ENCODE measurements at regions not wholly inside any gene's neighbourhood (a gene's known extent, or its start where the extent isn't known, plus 50 kb on each side); places are given as distances from the start of the nearest gene placed in this dataset.

- TF ChIP-seq BRF2 (CRISPR knock-in tag; IDR thresholded peaks at IDR 0.05): peak; percentile 65; the same call in 1 of the 2 replicates
- 0 out of 2 replicates have a peak, but pooled peaks have one; percentile 36 for TF ChIP-seq CAMTA2 (CRISPR knock-in tag; IDR thresholded peaks at IDR 0.05; ENCODE audit: borderline replicate concordance)
- no peak for TF ChIP-seq SMYD3 (CRISPR knock-in tag; IDR thresholded peaks at IDR 0.05)
- 0 out of 2 replicates have a peak, but pooled peaks have one; percentile 12 for TF ChIP-seq TRIM24 (CRISPR knock-in tag; IDR thresholded peaks at IDR 0.05)
- TF ChIP-seq ATF4 (CRISPR knock-in tag; IDR thresholded peaks at IDR 0.05): no peak
- TF ChIP-seq HMG20A (CRISPR knock-in tag; IDR thresholded peaks at IDR 0.05; ENCODE audit: borderline replicate concordance): peak; percentile 89
- no peak for TF ChIP-seq RELA (CRISPR knock-in tag; IDR thresholded peaks at IDR 0.05)
- no peak for TF ChIP-seq RFX5 (IDR thresholded peaks at IDR 0.05; ENCODE audit: low read depth, low read length)
- no peak for TF ChIP-seq SRSF1 (optimal IDR thresholded peaks at IDR 0.05; ENCODE audit: low read depth, low read length)
- peak; percentile 47; the same call in 1 of the 2 replicates for TF ChIP-seq USF2 (IDR thresholded peaks at IDR 0.05; ENCODE audit: low read depth, low read length)
- peak; percentile 69; the same call in 1 of the 2 replicates for TF ChIP-seq USF2 (CRISPR knock-in tag; IDR thresholded peaks at IDR 0.05; ENCODE audit: borderline replicate concordance)
- 0 out of 2 replicates have a peak, but pooled peaks have one; percentile 22 for TF ChIP-seq ZKSCAN8 (CRISPR knock-in tag; IDR thresholded peaks at IDR 0.05; ENCODE audit: borderline replicate concordance)
- TF ChIP-seq RERE (CRISPR knock-in tag; IDR thresholded peaks at IDR 0.05; ENCODE audit: low read depth): 0 out of 2 replicates have a peak, but pooled peaks have one; percentile 54
- peak; percentile 42 for TF ChIP-seq RBM39 (IDR thresholded peaks at IDR 0.05; ENCODE audit: low read depth, low read length, poor library complexity, severe bottlenecking)
- TF ChIP-seq ZNF691 (CRISPR knock-in tag; IDR thresholded peaks at IDR 0.05; ENCODE audit: borderline replicate concordance, low read depth): no peak
- TF ChIP-seq TBX3 (IDR thresholded peaks at IDR 0.05; ENCODE audit: borderline replicate concordance): peak; percentile 33; the same call in 1 of the 2 replicates
- no peak for TF ChIP-seq ZNF790 (CRISPR knock-in tag; IDR thresholded peaks at IDR 0.05; ENCODE audit: borderline replicate concordance)
Measured at GRCh38 chr17:77376795-77377709, 236.3 kb downstream of the SEC14L1 start (continued).

Measured in HepG2 (cell line).